ENCODE measurements at regions not wholly inside any gene's neighbourhood (a gene's known extent, or its start where the extent isn't known, plus 50 kb on each side); places are given as distances from the start of the nearest gene placed in this dataset.

DNA sequence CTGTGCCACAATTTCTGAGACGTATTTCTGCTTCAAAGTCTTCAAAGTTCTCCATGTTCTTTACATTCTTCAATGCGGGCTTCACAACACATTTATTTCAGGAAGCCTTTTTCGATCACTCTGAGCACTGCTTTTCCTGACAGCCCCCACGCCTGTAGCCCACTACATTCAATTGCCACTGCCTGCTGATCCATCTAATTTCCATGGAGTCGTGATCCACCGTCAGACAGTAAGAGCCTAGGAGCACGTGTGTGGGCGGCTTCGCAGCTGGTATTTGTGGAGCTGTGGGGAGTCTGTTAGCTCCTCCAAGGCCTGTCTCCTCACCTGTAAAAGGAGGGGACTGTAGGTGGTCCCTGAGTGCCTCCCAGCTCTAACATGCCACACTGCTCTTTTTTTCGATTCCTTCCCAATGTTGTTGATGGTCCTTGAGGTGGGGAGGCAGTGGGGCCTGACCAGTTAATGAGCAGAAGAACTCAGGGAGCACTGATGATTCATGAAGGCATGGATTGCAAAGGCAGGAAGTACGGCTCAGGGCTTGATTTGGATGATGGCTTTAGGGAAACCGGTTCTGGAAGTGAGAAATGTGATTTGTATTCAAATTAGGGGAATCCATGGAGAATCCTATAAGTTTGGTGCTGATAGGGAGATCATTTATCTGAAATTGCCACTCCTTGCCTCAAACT lies 401.1 kb upstream of the PODXL start:
- H3K27ac ChIP-seq (ENCODE audit: low read depth in 1 of 2, low read length in 2 of 2) = no peak overlapping the region
- H3K4me1 Mint-ChIP-seq (ENCODE audit: low read depth) = no peaks in the 10 kb centered on the region

DNA sequence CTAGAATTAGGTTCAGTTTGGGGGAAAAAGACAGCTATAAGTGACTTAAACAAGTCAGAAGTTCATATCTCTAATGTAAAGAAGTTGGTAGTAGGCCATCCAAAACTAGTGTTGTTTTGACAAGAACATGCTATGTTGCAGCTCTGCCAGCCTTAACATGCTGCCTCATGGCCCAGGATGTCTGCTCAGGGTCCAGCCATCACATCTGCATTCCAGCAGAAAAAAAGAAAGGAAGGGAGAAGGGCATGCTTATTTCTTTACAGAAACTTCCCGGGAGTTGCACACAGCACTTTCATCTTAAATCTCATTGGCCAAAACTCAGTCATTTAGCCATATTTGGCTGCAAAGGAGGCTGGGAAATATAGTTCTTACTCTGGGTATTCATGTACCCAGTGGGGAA lies 400.4 kb upstream of the PODXL start:
- DNase-seq (no peak), ATAC-seq (ENCODE audit: poor library complexity) (no peak)
- Mint-ChIP-seq H3K4me1 (ENCODE audit: low read depth) (no peaks in the 10 kb centered on the region), H3K4me3 (no peak overlapping the region), H3K27me3 (peaks cover 16% of the 10 kb centered on the region), H3K36me3 (ENCODE audit: low read depth) (no peaks in the 10 kb centered on the region), H3K9me3 (no peaks in the 10 kb centered on the region), H3K27ac (no peak overlapping the region)
- TF ChIP-seq, protein P1, sequence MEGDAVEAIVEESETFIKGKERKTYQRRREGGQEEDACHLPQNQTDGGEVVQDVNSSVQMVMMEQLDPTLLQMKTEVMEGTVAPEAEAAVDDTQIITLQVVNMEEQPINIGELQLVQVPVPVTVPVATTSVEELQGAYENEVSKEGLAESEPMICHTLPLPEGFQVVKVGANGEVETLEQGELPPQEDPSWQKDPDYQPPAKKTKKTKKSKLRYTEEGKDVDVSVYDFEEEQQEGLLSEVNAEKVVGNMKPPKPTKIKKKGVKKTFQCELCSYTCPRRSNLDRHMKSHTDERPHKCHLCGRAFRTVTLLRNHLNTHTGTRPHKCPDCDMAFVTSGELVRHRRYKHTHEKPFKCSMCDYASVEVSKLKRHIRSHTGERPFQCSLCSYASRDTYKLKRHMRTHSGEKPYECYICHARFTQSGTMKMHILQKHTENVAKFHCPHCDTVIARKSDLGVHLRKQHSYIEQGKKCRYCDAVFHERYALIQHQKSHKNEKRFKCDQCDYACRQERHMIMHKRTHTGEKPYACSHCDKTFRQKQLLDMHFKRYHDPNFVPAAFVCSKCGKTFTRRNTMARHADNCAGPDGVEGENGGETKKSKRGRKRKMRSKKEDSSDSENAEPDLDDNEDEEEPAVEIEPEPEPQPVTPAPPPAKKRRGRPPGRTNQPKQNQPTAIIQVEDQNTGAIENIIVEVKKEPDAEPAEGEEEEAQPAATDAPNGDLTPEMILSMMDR (IDR thresholded peaks at IDR 0.05) = no peak
- Histone ChIP-seq H3K4me1 (ENCODE audit: insufficient read depth, low read length) (no peaks in the 10 kb centered on the region), H3K27ac (ENCODE audit: low read depth in 1 of 2, low read length in 2 of 2) (no peak overlapping the region), H3K36me3 (ENCODE audit: insufficient read depth, low read length) (no peaks in the 10 kb centered on the region), H3K27me3 (ENCODE audit: control insufficient read depth in 1 of 2, insufficient read depth in 2 of 2, low read length in 2 of 2) (peaks cover 0 to 3% of the 10 kb centered on the region in 2 experiments), H3K4me3 (ENCODE audit: low read length) (no peak overlapping the region), H3K9me3 (ENCODE audit: control insufficient read depth in 1 of 2, insufficient read depth in 1 of 2, low read length in 2 of 2) (peaks cover 0 to 4% of the 10 kb centered on the region in 2 experiments)
- CTCF ChIA-PET = no interaction called here
- POLR2A ChIA-PET = no interaction called here
- intact Hi-C loops (cut with DNase I, micrococcal nuclease) = no loop called here

More for the DNA sequence above, 401.1 kb upstream of the PODXL start:
- no peaks in the 10 kb centered on the region for H3K9me3 ChIP-seq (ENCODE audit: control insufficient read depth in 1 of 2, insufficient read depth in 1 of 2, low read length in 2 of 2)
- POLR2A ChIA-PET = no interaction called here
- Mint-ChIP-seq H3K9me3 (no peaks in the 10 kb centered on the region), H3K27ac (no peak overlapping the region), H3K4me3 (no peak overlapping the region), H3K36me3 (ENCODE audit: low read depth) (no peaks in the 10 kb centered on the region), H3K27me3 (peaks cover 18% of the 10 kb centered on the region)
- no peak overlapping the region for H3K4me3 ChIP-seq (ENCODE audit: low read length)
- peaks cover 0 to 3% of the 10 kb centered on the region in 2 experiments for H3K27me3 ChIP-seq (ENCODE audit: control insufficient read depth in 1 of 2, insufficient read depth in 2 of 2, low read length in 2 of 2)
- DNase-seq (no peak), ATAC-seq (ENCODE audit: poor library complexity) (no peak)
- TF ChIP-seq, protein P1 (IDR thresholded peaks at IDR 0.05) = no peak
- H3K4me1 ChIP-seq (ENCODE audit: insufficient read depth, low read length) = no peaks in the 10 kb centered on the region
- H3K36me3 ChIP-seq (ENCODE audit: insufficient read depth, low read length) = no peaks in the 10 kb centered on the region
- CTCF ChIA-PET = no interaction called here
- intact Hi-C loops (cut with DNase I, micrococcal nuclease) = no loop called here

DNA sequence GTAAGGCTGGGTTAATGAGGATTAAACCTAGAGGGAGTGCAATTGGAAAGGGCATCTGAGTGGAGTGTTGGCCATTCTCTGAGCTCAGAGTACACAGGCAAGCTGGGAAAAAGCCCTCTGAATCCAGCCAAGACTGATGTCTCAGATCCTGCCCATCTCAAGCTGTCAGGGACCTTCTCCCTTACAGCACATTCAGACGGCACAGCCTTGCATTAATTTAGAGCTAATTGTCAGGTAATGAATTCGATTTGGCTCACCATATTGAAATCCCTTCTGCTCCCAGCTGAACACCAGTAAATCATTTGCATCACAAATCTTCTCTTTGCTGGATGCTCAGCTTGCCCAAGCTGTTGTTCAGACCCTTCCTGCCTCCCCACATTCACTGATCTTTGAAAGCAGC lies 399.3 kb upstream of the PODXL start:
- peaks cover 0 to 10% of the 10 kb centered on the region in 2 experiments for H3K9me3 ChIP-seq (ENCODE audit: control insufficient read depth in 1 of 2, insufficient read depth in 1 of 2, low read length in 2 of 2)
- DNase-seq = no peak
- Mint-ChIP-seq H3K27me3 (peaks cover 16% of the 10 kb centered on the region), H3K4me1 (ENCODE audit: low read depth) (no peaks in the 10 kb centered on the region), H3K27ac (no peak overlapping the region), H3K36me3 (ENCODE audit: low read depth) (no peaks in the 10 kb centered on the region), H3K4me3 (no peak overlapping the region), H3K9me3 (peaks cover 2% of the 10 kb centered on the region)
- TF ChIP-seq, protein P1 (IDR thresholded peaks at IDR 0.05) = no peak
- peaks cover 0 to 3% of the 10 kb centered on the region in 2 experiments for H3K27me3 ChIP-seq (ENCODE audit: control insufficient read depth in 1 of 2, insufficient read depth in 2 of 2, low read length in 2 of 2)
- POLR2A ChIA-PET = no interaction called here
- no peak for ATAC-seq (ENCODE audit: poor library complexity)
- no peaks in the 10 kb centered on the region for H3K4me1 ChIP-seq (ENCODE audit: insufficient read depth, low read length)
- H3K36me3 ChIP-seq (ENCODE audit: insufficient read depth, low read length) = no peaks in the 10 kb centered on the region
- no peak overlapping the region for H3K4me3 ChIP-seq (ENCODE audit: low read length)
- CTCF ChIA-PET = no interaction called here
- intact Hi-C loops (cut with DNase I, micrococcal nuclease) = no loop called here
- H3K27ac ChIP-seq (ENCODE audit: low read depth in 1 of 2, low read length in 2 of 2) = no peak overlapping the region
